ENCODE measurements at regions not wholly inside any gene's neighbourhood (a gene's known extent, or its start where the extent isn't known, plus 50 kb on each side); places are given as distances from the start of the nearest gene placed in this dataset.

DNA sequence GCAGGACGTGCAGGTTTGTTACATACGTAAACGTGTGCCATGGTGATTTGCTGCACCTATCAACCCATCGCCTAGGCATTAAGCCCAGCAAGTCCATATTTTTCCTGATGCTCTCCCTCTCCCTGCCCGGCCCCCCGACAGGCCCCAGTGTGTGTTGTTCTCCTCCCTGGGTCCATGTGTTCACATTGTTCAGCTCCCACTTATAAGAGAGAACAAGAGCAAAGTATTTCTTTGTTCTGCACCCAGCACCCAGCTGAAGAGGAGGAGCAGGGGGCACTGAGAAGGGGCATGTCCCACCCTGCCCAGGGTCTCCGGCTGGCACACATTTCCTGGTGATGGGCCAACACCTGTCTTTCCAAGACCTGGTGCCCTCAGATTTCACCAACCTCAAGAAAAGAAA, 251.1 kb upstream of the ARID1B start:
- H3K4me1 ChIP-seq, result no peaks in the 10 kb centered on the region
- H3K4me3 ChIP-seq, result no peak overlapping the region
- H3K9me3 ChIP-seq, result peaks cover 0 to under 1% (median 0%) of the 10 kb centered on the region in 4 donors
- no peaks in the 10 kb centered on the region for H3K36me3 ChIP-seq
- no peak overlapping the region for H3K27ac ChIP-seq (replicated peaks in 1 of 4)
- intact Hi-C loops (cut with DNase I), result no loop called here
- no peak for TF ChIP-seq EP300 (IDR thresholded peaks at IDR 0.05)
- TF ChIP-seq POLR2AphosphoS5 (IDR thresholded peaks at IDR 0.05), result no peak
- no peak for TF ChIP-seq POLR2A (IDR thresholded peaks at IDR 0.05; ENCODE audit: low read depth)
- TF ChIP-seq, protein P1, sequence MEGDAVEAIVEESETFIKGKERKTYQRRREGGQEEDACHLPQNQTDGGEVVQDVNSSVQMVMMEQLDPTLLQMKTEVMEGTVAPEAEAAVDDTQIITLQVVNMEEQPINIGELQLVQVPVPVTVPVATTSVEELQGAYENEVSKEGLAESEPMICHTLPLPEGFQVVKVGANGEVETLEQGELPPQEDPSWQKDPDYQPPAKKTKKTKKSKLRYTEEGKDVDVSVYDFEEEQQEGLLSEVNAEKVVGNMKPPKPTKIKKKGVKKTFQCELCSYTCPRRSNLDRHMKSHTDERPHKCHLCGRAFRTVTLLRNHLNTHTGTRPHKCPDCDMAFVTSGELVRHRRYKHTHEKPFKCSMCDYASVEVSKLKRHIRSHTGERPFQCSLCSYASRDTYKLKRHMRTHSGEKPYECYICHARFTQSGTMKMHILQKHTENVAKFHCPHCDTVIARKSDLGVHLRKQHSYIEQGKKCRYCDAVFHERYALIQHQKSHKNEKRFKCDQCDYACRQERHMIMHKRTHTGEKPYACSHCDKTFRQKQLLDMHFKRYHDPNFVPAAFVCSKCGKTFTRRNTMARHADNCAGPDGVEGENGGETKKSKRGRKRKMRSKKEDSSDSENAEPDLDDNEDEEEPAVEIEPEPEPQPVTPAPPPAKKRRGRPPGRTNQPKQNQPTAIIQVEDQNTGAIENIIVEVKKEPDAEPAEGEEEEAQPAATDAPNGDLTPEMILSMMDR (IDR thresholded peaks at IDR 0.05), result no peak
- DNase-seq (ENCODE audit: extremely low spot score), result peak; percentile 72
- H3K27me3 ChIP-seq, result no peaks in the 10 kb centered on the region
- 85% methylated on average over 7 of the region's 7 CpGs for WGBS

DNA sequence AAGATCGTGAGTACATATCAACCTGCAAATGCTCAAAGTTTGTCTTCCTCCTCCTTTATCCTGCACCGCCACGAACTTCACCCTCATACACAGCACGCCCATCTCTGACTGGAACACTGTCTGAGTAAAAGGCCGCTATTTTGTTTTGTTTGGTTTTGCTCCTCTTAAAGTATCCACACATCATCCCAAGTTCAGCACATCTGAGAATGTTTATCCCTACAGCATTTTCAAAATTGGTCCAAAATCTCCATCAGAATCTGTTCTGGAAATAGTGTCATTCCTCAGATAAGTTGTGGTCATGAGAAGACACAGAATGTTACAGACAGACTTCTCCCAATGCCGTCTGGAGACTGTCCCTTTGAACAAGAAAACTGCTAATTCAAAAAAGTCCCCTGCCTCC, 251.6 kb upstream of the ARID1B start:
- H3K27me3 ChIP-seq, result no peaks in the 10 kb centered on the region
- H3K36me3 ChIP-seq, result no peaks in the 10 kb centered on the region
- no peak overlapping the region for H3K4me3 ChIP-seq
- no peaks in the 10 kb centered on the region for H3K4me1 ChIP-seq
- DNase-seq (ENCODE audit: extremely low spot score), result peak; percentile 88
- H3K27ac ChIP-seq (replicated peaks in 1 of 4), result no peak overlapping the region
- peaks cover 0 to 3% (median 0%) of the 10 kb centered on the region in 4 donors for H3K9me3 ChIP-seq
- 89% methylated on average over 6 of the region's 6 CpGs for WGBS
- intact Hi-C loops (cut with DNase I), result no loop called here
- TF ChIP-seq POLR2A (IDR thresholded peaks at IDR 0.05; ENCODE audit: low read depth) (no peak), EP300 (IDR thresholded peaks at IDR 0.05) (no peak), POLR2AphosphoS5 (IDR thresholded peaks at IDR 0.05) (no peak)
- TF ChIP-seq, protein P1 (IDR thresholded peaks at IDR 0.05), result no peak

DNA sequence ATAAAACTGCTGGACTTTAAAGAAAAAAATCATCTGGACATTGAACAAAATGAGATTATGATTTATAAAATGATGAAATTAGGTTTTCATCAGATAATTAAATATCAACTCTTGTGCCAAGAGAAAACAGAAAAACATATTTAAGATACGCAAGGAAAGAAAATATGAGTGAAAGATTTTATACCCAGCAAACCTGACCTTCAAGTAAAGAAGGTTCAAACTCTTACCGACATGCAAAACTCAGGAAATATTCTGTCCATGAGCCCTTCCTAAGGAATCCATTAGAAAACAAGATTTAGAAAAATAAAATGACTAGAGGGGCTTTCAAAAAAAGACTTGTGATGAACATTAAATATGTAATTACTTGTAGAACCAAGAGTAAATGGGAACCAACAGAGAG, 257.2 kb upstream of the ARID1B start:
- Histone ChIP-seq H3K9me3 (peaks cover 0 to 3% (median 0%) of the 10 kb centered on the region in 4 donors), H3K27ac (replicated peaks in 1 of 4) (no peak overlapping the region), H3K4me1 (no peaks in the 10 kb centered on the region), H3K27me3 (no peaks in the 10 kb centered on the region), H3K36me3 (no peaks in the 10 kb centered on the region), H3K4me3 (no peak overlapping the region)
- TF ChIP-seq POLR2A (IDR thresholded peaks at IDR 0.05; ENCODE audit: low read depth), result no peak
- TF ChIP-seq, protein P1 (IDR thresholded peaks at IDR 0.05), result no peak
- no peak for TF ChIP-seq EP300 (IDR thresholded peaks at IDR 0.05)
- no peak for DNase-seq (ENCODE audit: extremely low spot score)
- WGBS, result 68% methylated on average over 2 of the region's 2 CpGs
- intact Hi-C loops (cut with DNase I), result no loop called here

DNA sequence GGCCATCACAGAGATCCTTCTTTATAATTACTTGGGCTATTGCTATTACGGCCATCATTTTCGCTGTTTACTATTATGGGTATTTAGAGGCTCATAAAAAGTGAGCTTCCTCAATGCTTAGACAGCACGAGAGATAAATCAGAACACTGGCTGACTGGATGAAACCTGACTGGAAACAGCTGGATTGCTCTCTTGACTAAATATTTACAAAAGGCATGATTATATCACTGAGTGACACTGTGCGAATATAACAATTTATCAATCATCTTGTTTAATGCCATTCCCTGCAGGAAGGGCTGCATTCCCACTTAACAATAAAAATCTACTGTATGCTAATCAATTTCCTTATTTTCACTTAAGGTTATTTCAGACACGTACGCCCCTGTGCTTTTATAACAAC, 260.1 kb upstream of the ARID1B start:
- intact Hi-C loops (cut with DNase I), result no loop called here
- TF ChIP-seq EP300 (IDR thresholded peaks at IDR 0.05) (no peak), POLR2A (IDR thresholded peaks at IDR 0.05; ENCODE audit: low read depth) (no peak)
- Histone ChIP-seq H3K4me3 (no peak overlapping the region), H3K27ac (replicated peaks in 1 of 4) (no peak overlapping the region), H3K27me3 (no peaks in the 10 kb centered on the region), H3K9me3 (peaks cover 0 to 3% (median 0%) of the 10 kb centered on the region in 4 donors), H3K36me3 (no peaks in the 10 kb centered on the region), H3K4me1 (no peaks in the 10 kb centered on the region)
- peak; percentile 24 for DNase-seq (ENCODE audit: extremely low spot score)
- 61% methylated on average over 6 of the region's 6 CpGs for whole genome bisulfite sequencing

DNA sequence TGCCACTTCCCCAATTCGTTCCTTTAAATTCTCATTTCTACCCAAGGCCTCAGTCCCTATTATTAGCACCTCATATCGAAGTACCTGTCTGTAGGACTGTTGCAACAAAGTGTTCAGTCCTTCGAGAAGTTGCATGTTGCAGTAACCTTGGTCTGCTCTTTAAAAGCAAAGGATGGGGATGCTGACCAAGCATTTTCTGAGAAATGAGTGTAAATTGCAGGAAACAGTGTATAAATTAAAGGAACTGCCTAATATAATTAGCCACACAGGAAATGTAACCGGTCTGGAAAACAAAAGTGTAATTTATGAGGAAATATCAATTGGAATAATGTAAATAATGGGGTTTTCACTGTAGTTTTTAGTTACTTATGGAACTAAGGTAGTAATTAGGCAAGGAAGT, 261.9 kb upstream of the ARID1B start:
- Histone ChIP-seq H3K4me1 (no peaks in the 10 kb centered on the region), H3K36me3 (no peaks in the 10 kb centered on the region), H3K27me3 (no peaks in the 10 kb centered on the region), H3K9me3 (no peaks in the 10 kb centered on the region), H3K27ac (replicated peaks in 1 of 4) (no peak overlapping the region), H3K4me3 (no peak overlapping the region)
- DNase-seq (ENCODE audit: extremely low spot score), result no peak
- intact Hi-C loops (cut with DNase I), result no loop called here
- WGBS, result 67% methylated on average over 4 of the region's 4 CpGs
- TF ChIP-seq POLR2AphosphoS5 (IDR thresholded peaks at IDR 0.05) (no peak), POLR2A (IDR thresholded peaks at IDR 0.05; ENCODE audit: low read depth) (no peak), EP300 (IDR thresholded peaks at IDR 0.05) (no peak)

DNA sequence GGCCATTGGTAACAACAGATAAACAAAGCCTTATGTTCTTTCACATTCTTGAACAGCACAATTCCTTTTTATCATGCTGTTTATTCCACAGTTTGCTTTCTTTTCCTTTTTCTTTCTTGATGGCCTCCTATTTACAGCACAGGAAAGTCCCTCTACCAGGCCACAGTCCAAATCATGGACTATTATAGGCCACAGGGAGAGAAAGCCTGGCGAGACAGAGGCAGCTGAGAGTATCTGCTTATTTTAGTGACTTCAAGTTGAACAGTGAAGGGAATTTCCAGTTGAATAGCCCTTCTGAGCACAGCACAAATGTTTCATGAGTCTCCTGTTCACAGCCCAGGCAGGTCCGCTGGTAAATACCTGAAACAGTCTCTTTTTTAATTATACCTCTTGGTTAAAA, 263.7 kb upstream of the ARID1B start:
- no peak for TF ChIP-seq EP300 (IDR thresholded peaks at IDR 0.05)
- no peak for TF ChIP-seq POLR2A (IDR thresholded peaks at IDR 0.05; ENCODE audit: low read depth)
- TF ChIP-seq, protein P1 (IDR thresholded peaks at IDR 0.05), result no peak
- no peak for TF ChIP-seq POLR2AphosphoS5 (IDR thresholded peaks at IDR 0.05)
- Histone ChIP-seq H3K36me3 (no peaks in the 10 kb centered on the region), H3K27ac (replicated peaks in 1 of 4) (no peak overlapping the region), H3K27me3 (no peaks in the 10 kb centered on the region), H3K9me3 (no peaks in the 10 kb centered on the region), H3K4me3 (no peak overlapping the region), H3K4me1 (no peaks in the 10 kb centered on the region)
- 58% methylated on average over 2 of the region's 2 CpGs for WGBS
- intact Hi-C loops (cut with DNase I), result no loop called here
- peak; percentile 39 for DNase-seq (ENCODE audit: extremely low spot score)

All from esophagus muscularis mucosa (tissue), 4 donors.